PC-3 (cell line): ENCODE measurements at regions not wholly inside any gene's neighbourhood (a gene's known extent, or its start where the extent isn't known, plus 50 kb on each side); places are given as distances from the start of the nearest gene placed in this dataset.

Experiments
- CTCF ChIP-seq: fragments of 300-600 bp; sonication (generic); conservative IDR thresholded peaks from 2 replicates; pipeline ENCODE4 v1.5.1; 2017; ENCODE audit warnings: antibody characterized with exemption, low read depth, mild to moderate bottlenecking, low read length
- EZH2 ChIP-seq: fragments of 300-600 bp; sonication (generic); IDR thresholded peaks from one replicate; pipeline ENCODE4 v1.6.1; 2017; ENCODE audit warnings: antibody characterized with exemption, mild to moderate bottlenecking, low read length; ENCODE audit not compliant: unreplicated experiment
- EZH2phosphoT487 ChIP-seq: fragments of 300-600 bp; sonication (generic); IDR thresholded peaks from 2 replicates; pipeline ENCODE4 v1.6.1; 2018; ENCODE audit warnings: mild to moderate bottlenecking, antibody characterized with exemption, low read length, borderline replicate concordance

DNA sequence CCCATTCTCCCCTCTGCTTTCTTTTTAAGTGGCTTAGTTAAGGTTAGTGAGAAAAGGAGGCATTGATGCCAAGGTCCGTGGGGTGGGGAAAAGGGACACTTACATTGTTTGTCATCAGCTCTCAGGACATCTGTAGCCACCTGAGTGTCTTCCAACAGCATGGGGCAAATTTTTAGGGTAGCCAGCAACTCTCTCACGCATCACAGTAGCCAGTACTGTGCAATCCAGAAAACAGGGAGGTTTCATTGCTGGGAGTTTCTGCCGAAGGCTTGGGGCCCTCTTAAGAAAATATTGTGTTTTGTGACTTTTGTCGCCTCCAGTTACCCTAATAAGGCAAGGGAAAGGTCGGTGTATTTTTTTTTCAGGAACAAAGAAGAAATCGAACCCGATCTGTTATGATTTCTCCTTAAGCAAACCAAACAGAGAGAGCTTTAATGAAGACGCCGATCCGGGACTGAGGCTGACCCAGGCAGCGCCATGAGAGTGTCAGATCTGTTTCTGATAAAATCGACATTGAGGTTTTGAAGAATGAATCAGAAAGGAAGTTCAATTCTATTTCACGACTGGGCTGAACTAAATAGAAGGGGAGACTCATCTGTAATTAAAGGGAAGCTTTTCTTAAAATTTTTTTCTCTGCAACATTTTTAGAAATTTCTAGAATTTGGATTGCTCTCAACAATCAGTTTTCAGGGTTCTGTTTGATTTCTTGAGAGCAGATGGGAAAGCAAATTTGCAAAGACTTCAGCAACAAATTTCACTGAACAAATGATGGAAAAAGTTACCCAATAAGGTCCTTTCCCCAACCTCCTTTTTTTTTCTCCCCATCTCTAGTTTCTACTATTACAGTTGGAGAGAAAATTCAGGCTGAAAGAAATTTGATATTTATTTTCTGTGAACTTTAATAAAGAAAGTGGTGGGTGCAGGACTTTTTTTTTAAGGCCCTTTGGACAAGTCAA lies 144.7 kb upstream of the IRX3 start:
- no peak for TF ChIP-seq CTCF
- no peak for TF ChIP-seq EZH2phosphoT487
- no peak for TF ChIP-seq EZH2
